MCF 10A (cell line): ENCODE measurements at regions not wholly inside any gene's neighbourhood (a gene's known extent, or its start where the extent isn't known, plus 50 kb on each side); places are given as distances from the start of the nearest gene placed in this dataset.

ENCODE experiments used
- BruUV-seq: library from RNA; stranded (reverse); fragments of 400-500 nt; replicated peaks from 2 replicates; lab custom pipeline; 2021; lab: Mats Ljungman, UMichigan
- CTCF ChIA-PET: fragments of 300-600 bp; sonication (Branson Sonifier 250); formaldehyde crosslinking; extraction: SDS; loops from one replicate; lab custom pipeline; 2021; ENCODE audit warnings: antibody characterized with exemption, inconsistent platforms; lab: Yijun Ruan, JAX
- POLR2A ChIA-PET: fragments of 300-600, 350-650 bp; sonication (Branson Sonifier 250); formaldehyde crosslinking; extraction: SDS; loops from one replicate; lab custom pipeline; 2020; ENCODE audit warnings: antibody characterized with exemption, inconsistent platforms; lab: Yijun Ruan, JAX
- DNase-seq: peaks from one replicate; pipeline ENCODE4 v3.0.0-alpha.2; 2018; ENCODE audit not compliant: unreplicated experiment
- H3K27ac Mint-ChIP-seq: one replicate; pipeline ENCODE4 v1.8.0; 2022; ENCODE audit warnings: mild to moderate bottlenecking, low read depth, mixed read lengths; ENCODE audit not compliant: unreplicated experiment
- H3K27me3 Mint-ChIP-seq: one replicate; pipeline ENCODE4 v1.8.0; 2022; ENCODE audit warnings: mixed read lengths; ENCODE audit not compliant: insufficient read depth, unreplicated experiment
- H3K36me3 Mint-ChIP-seq: one replicate; pipeline ENCODE4 v1.8.0; 2022; ENCODE audit warnings: mild to moderate bottlenecking, moderate library complexity, mixed read lengths; ENCODE audit not compliant: insufficient read depth, unreplicated experiment
- H3K4me1 Mint-ChIP-seq: one replicate; pipeline ENCODE4 v1.8.0; 2022; ENCODE audit warnings: mixed read lengths; ENCODE audit not compliant: insufficient read depth, unreplicated experiment
- H3K4me3 Mint-ChIP-seq: one replicate; pipeline ENCODE4 v1.8.0; 2022; ENCODE audit warnings: mild to moderate bottlenecking, moderate library complexity, mixed read lengths; ENCODE audit not compliant: unreplicated experiment
- H3K9me3 Mint-ChIP-seq: one replicate; pipeline ENCODE4 v1.8.0; 2022; ENCODE audit warnings: mixed read lengths; ENCODE audit not compliant: unreplicated experiment
- intact Hi-C: fragments of 100-400 bp; cut with micrococcal nuclease; formaldehyde crosslinking; loops from 2 replicates; pipeline ENCODE4 v1.14.1; 2022
- TF ChIP-seq, protein P1 (sequence below): fragments of 200-600 bp; IDR thresholded peaks from one replicate; pipeline ENCODE4 v1.8.0; 2022; ENCODE audit warnings: antibody characterized with exemption, mild to moderate bottlenecking; ENCODE audit not compliant: unreplicated experiment

DNA sequence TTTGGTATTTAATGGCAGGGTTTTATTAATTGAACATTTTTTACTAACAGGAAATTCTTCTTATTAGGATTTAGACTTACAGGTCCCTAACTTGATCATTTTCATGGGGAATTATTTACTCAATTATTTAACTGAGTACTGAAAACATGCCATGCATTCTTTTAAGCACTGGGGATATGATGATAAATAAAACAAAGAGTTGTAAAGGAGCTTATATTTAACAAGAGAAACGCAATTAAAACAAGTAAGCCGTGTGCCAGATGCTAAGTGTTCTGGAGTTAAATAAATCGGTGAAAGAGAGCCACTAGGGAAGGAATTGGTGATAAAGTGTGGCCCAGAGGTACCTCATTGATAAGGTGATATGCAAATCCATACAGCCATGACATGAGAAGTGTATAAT lies 214.2 kb upstream of the HTR1E start:
- Mint-ChIP-seq H3K27me3 (no peaks in the 10 kb centered on the region), H3K4me3 (no peak overlapping the region), H3K36me3 (no peaks in the 10 kb centered on the region), H3K9me3 (no peaks in the 10 kb centered on the region), H3K27ac (no peak overlapping the region), H3K4me1 (peaks cover 16% of the 10 kb centered on the region)
- no TSS peak for BruUV-seq
- no peak for DNase-seq
- POLR2A ChIA-PET: interaction anchor here (0.6 kb wide), 1 partner anchor 1863 kb away, joined by 3 read pairs; no protein-coding TSS in a partner anchor
- TF ChIP-seq, protein P1, sequence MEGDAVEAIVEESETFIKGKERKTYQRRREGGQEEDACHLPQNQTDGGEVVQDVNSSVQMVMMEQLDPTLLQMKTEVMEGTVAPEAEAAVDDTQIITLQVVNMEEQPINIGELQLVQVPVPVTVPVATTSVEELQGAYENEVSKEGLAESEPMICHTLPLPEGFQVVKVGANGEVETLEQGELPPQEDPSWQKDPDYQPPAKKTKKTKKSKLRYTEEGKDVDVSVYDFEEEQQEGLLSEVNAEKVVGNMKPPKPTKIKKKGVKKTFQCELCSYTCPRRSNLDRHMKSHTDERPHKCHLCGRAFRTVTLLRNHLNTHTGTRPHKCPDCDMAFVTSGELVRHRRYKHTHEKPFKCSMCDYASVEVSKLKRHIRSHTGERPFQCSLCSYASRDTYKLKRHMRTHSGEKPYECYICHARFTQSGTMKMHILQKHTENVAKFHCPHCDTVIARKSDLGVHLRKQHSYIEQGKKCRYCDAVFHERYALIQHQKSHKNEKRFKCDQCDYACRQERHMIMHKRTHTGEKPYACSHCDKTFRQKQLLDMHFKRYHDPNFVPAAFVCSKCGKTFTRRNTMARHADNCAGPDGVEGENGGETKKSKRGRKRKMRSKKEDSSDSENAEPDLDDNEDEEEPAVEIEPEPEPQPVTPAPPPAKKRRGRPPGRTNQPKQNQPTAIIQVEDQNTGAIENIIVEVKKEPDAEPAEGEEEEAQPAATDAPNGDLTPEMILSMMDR: no peak
- CTCF ChIA-PET: no interaction called here
- intact Hi-C loops: no loop called here

DNA sequence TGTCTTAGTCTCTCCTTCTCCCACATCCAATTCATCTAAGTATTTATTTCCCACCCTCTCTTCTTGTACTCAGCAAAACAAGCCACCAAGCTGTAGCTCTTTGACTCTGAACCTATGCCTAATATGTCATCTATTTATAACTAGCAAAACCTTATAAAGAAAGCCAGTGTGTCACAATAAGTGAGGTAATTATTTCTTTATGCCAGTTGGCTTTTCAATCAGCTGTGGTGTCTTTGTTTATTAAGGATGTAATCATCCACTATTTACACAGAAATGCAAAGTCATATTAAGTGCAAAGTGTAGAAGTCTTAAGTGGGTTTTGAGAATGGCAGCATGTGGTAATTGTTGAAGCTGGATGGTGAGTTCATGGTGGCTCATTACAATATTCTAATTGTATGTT lies 215.2 kb upstream of the HTR1E start:
- Mint-ChIP-seq H3K4me3 (no peak overlapping the region), H3K27me3 (no peaks in the 10 kb centered on the region), H3K9me3 (no peaks in the 10 kb centered on the region), H3K4me1 (peaks cover 16% of the 10 kb centered on the region), H3K36me3 (no peaks in the 10 kb centered on the region), H3K27ac (no peak overlapping the region)
- DNase-seq: no peak
- TF ChIP-seq, protein P1: no peak
- CTCF ChIA-PET: interaction anchor here (0.6 kb wide), 1 partner anchor 799 kb away, joined by 4 read pairs; no protein-coding TSS in a partner anchor
- no TSS peak for BruUV-seq
- POLR2A ChIA-PET: no interaction called here
- intact Hi-C loops: no loop called here

DNA sequence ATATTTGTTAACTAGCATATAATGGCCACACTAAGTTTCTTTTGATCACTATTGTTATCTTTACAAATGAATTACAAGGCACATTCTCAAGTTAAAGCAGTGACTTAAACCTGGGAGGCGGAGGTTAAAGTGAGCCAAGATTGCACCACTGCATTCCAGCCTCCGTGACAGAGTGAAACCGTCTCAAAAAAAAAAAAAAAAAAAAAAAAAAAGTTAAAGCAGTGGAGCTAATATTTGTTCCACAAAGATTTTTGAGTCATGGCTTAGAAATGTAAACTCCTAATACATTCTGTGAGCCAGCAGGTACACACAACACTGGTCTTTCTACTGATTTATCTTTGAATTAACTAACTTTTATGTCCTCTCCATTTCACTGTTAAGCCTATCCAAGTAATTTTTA lies 221.7 kb upstream of the HTR1E start:
- peaks cover 17% of the 10 kb centered on the region for H3K4me1 Mint-ChIP-seq
- intact Hi-C loops: no loop called here
- H3K27me3 Mint-ChIP-seq: no peaks in the 10 kb centered on the region
- TF ChIP-seq, protein P1: no peak
- POLR2A ChIA-PET: no interaction called here
- BruUV-seq: no TSS peak
- H3K36me3 Mint-ChIP-seq: no peaks in the 10 kb centered on the region
- no peaks in the 10 kb centered on the region for H3K9me3 Mint-ChIP-seq
- H3K27ac Mint-ChIP-seq: no peak overlapping the region
- CTCF ChIA-PET: interaction anchor here (0.6 kb wide), 2 partner anchors 30 to 351 kb away, joined by 4 read pairs; no protein-coding TSS in a partner anchor
- H3K4me3 Mint-ChIP-seq: no peak overlapping the region
- peak; percentile 67 for DNase-seq

DNA sequence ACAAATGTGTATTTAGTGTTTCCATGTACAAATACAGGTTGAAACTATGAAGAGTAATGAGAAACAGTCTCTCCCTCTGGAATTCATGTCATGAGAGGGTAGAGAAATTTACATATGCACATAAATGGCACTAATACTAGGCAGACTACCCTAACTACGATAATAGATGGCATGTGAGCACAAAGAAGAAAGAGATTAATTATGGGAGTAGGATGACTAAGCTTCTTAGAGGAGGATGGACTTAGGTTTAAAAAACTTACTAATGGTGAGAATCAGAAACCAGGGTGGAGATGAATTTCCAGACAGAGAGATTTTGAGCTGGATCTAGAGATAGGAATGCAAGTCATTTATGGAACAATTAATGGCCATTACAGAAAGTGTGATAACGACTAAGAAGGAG lies 225.3 kb upstream of the HTR1E start:
- intact Hi-C loops: no loop called here
- DNase-seq: no peak
- TF ChIP-seq, protein P1: no peak
- no peak overlapping the region for H3K4me3 Mint-ChIP-seq
- BruUV-seq: no TSS peak
- peaks cover 17% of the 10 kb centered on the region for H3K4me1 Mint-ChIP-seq
- no peaks in the 10 kb centered on the region for H3K36me3 Mint-ChIP-seq
- no peak overlapping the region for H3K27ac Mint-ChIP-seq
- H3K9me3 Mint-ChIP-seq: no peaks in the 10 kb centered on the region
- POLR2A ChIA-PET: no interaction called here
- CTCF ChIA-PET: interaction anchor here (0.6 kb wide), 1 partner anchor 542 kb away, joined by 4 read pairs; no protein-coding TSS in a partner anchor
- H3K27me3 Mint-ChIP-seq: no peaks in the 10 kb centered on the region
